CD4-positive, alpha-beta T cell (primary cell): ENCODE measurements at regions not wholly inside any gene's neighbourhood (a gene's known extent, or its start where the extent isn't known, plus 50 kb on each side); places are given as distances from the start of the nearest gene placed in this dataset.

Experiments
- ATAC-seq: fragments of 200-7000 bp; cut with Tn5 transposase; one replicate; pipeline ENCODE4 v1.10.0; 2022; ENCODE audit warnings: mild to moderate bottlenecking; ENCODE audit not compliant: poor library complexity
- CTCF ChIA-PET: fragments of 350-600 bp; sonication (Branson Sonifier 250); formaldehyde crosslinking; loops from one replicate; lab custom pipeline; 2021; ENCODE audit warnings: antibody characterized with exemption, inconsistent platforms; lab: Charles Lee
- POLR2A ChIA-PET: fragments of 350-600 bp; sonication (Branson Sonifier 250); formaldehyde crosslinking; loops from one replicate; lab custom pipeline; 2021; ENCODE audit warnings: antibody characterized with exemption, inconsistent platforms; lab: Charles Lee
- DNase-seq, 14 experiments: peaks; one replicate each; pipeline ENCODE4 v3.0.0-alpha.2; 2013 to 2020; ENCODE audit warnings: mixed read lengths in 2 of 14
- H3K27ac ChIP-seq, 2 donors: one replicate each; pipeline versions ENCODE4 v1.5.1 to v1.7.0; 2013; ENCODE audit warnings: low read length in 2 of 2, low read depth in 1 of 2, mild to moderate bottlenecking in 1 of 2
- H3K27me3 ChIP-seq, 2 experiments: 1 replicate in 1 of 2; 2 replicates in 1 of 2; pipeline versions ENCODE4 v1.6.1 to v1.7.0; 2013; ENCODE audit warnings: low read length in 2 of 2, control low read depth in 1 of 2, mild to moderate bottlenecking in 1 of 2, moderate library complexity in 1 of 2; ENCODE audit not compliant: insufficient read depth in 2 of 2, control insufficient read depth in 1 of 2
- H3K36me3 ChIP-seq: one replicate; pipeline ENCODE4 v1.6.1; 2013; ENCODE audit warnings: low read length, control low read depth; ENCODE audit not compliant: insufficient read depth
- H3K4me1 ChIP-seq: one replicate; pipeline ENCODE4 v1.6.1; 2013; ENCODE audit warnings: low read length, control low read depth; ENCODE audit not compliant: insufficient read depth
- H3K4me3 ChIP-seq: one replicate; pipeline ENCODE4 v1.5.1; 2013; ENCODE audit warnings: mild to moderate bottlenecking, low read length, moderate library complexity
- H3K9me3 ChIP-seq, 2 experiments: 1 replicate in 1 of 2; 2 replicates in 1 of 2; pipeline versions ENCODE4 v1.6.1 to v1.7.0; 2013; ENCODE audit warnings: low read length in 2 of 2, mild to moderate bottlenecking in 2 of 2, control low read depth in 1 of 2, moderate library complexity in 1 of 2; ENCODE audit not compliant: control insufficient read depth in 1 of 2, insufficient read depth in 1 of 2
- H3K27ac Mint-ChIP-seq: one replicate; pipeline ENCODE4 v1.8.0; 2020; ENCODE audit warnings: mixed read lengths
- H3K27me3 Mint-ChIP-seq: one replicate; pipeline ENCODE4 v1.8.0; 2021; ENCODE audit warnings: mixed read lengths
- H3K36me3 Mint-ChIP-seq: one replicate; pipeline ENCODE4 v1.8.0; 2021; ENCODE audit warnings: low read depth, mixed read lengths
- H3K4me1 Mint-ChIP-seq: one replicate; pipeline ENCODE4 v1.8.0; 2021; ENCODE audit warnings: low read depth, mixed read lengths
- H3K4me3 Mint-ChIP-seq: one replicate; pipeline ENCODE4 v1.8.0; 2020; ENCODE audit warnings: mild to moderate bottlenecking, mixed read lengths
- H3K9me3 Mint-ChIP-seq: one replicate; pipeline ENCODE4 v1.8.0; 2020; ENCODE audit warnings: mixed read lengths
- CTCF ChIP-seq: fragments of 200-600 bp; IDR thresholded peaks from one replicate; pipeline ENCODE4 v1.8.0; 2022; ENCODE audit warnings: antibody characterized with exemption, mild to moderate bottlenecking
- intact Hi-C, 2 experiments: fragments of 100-400 bp; cut with DNase I in 1 of 2; cut with micrococcal nuclease in 1 of 2; formaldehyde crosslinking; loops; one replicate each; pipeline versions ENCODE4 v1.15.1 to v1.9.0; 2023 to 2025; cut with DNase I, micrococcal nuclease

- no peaks in the 10 kb centered on the region for H3K36me3 Mint-ChIP-seq
- H3K9me3 Mint-ChIP-seq: peaks cover 4% of the 10 kb centered on the region
- Histone ChIP-seq H3K9me3 (peaks cover 16 to 18% of the 10 kb centered on the region in 2 experiments), H3K27me3 (no peaks in the 10 kb centered on the region), H3K4me1 (no peaks in the 10 kb centered on the region), H3K36me3 (no peaks in the 10 kb centered on the region), H3K4me3 (no peak overlapping the region), H3K27ac (no peak overlapping the region)
- ATAC-seq: no peak
- no peaks in the 10 kb centered on the region for H3K27me3 Mint-ChIP-seq
- no peak overlapping the region for H3K27ac Mint-ChIP-seq
- H3K4me3 Mint-ChIP-seq: no peak overlapping the region
- POLR2A ChIA-PET: interaction anchor here (0.8 kb wide), 1 partner anchor 60 kb away, joined by 3 read pairs; the partner anchor contains the start of gene RASGEF1B
- TF ChIP-seq CTCF: no peak
- CTCF ChIA-PET: interaction anchor here (0.6 to 1.4 kb wide), 2 partner anchors 12 to 17 kb away, joined by 3 to 4 read pairs; no protein-coding TSS in a partner anchor
- DNase-seq: no peak
- intact Hi-C loops: no loop called here
- H3K4me1 Mint-ChIP-seq: no peaks in the 10 kb centered on the region
Observed at GRCh38 chr4:81531410-81531809, 59.7 kb upstream of the RASGEF1B start.

- H3K4me3 ChIP-seq: no peak overlapping the region
- peaks cover 5% of the 10 kb centered on the region for H3K9me3 Mint-ChIP-seq
- intact Hi-C loops: no loop called here
- no peak for ATAC-seq
- CTCF ChIA-PET: no interaction called here
- no peaks in the 10 kb centered on the region for H3K27me3 Mint-ChIP-seq
- no peaks in the 10 kb centered on the region for H3K36me3 ChIP-seq
- no peaks in the 10 kb centered on the region for H3K4me1 ChIP-seq
- no peak for DNase-seq
- H3K9me3 ChIP-seq: peaks cover 16 to 18% of the 10 kb centered on the region in 2 experiments
- H3K27ac ChIP-seq: no peak overlapping the region
- H3K4me1 Mint-ChIP-seq: no peaks in the 10 kb centered on the region
- POLR2A ChIA-PET: no interaction called here
- no peaks in the 10 kb centered on the region for H3K27me3 ChIP-seq
- H3K27ac Mint-ChIP-seq: no peak overlapping the region
- TF ChIP-seq CTCF: no peak
- H3K4me3 Mint-ChIP-seq: no peak overlapping the region
- no peaks in the 10 kb centered on the region for H3K36me3 Mint-ChIP-seq
Observed at GRCh38 chr4:81528979-81529378, 57.3 kb upstream of the RASGEF1B start.

- Histone ChIP-seq H3K4me1 (no peaks in the 10 kb centered on the region), H3K4me3 (no peak overlapping the region), H3K27me3 (no peaks in the 10 kb centered on the region), H3K36me3 (no peaks in the 10 kb centered on the region), H3K9me3 (peaks cover 16 to 18% of the 10 kb centered on the region in 2 experiments), H3K27ac (no peak overlapping the region)
- ATAC-seq (no peak), DNase-seq (no peak)
- Mint-ChIP-seq H3K36me3 (no peaks in the 10 kb centered on the region), H3K27me3 (no peaks in the 10 kb centered on the region), H3K9me3 (peaks cover 5% of the 10 kb centered on the region), H3K4me3 (no peak overlapping the region), H3K4me1 (no peaks in the 10 kb centered on the region), H3K27ac (no peak overlapping the region)
- ChIA-PET POLR2A (no interaction called here), CTCF (no interaction called here)
- intact Hi-C loops: no loop called here
- TF ChIP-seq CTCF: no peak
Observed at GRCh38 chr4:81528200-81528599, 56.5 kb upstream of the RASGEF1B start.
